ENCODE measurements at regions not wholly inside any gene's neighbourhood (a gene's known extent, or its start where the extent isn't known, plus 50 kb on each side); places are given as distances from the start of the nearest gene placed in this dataset.

- no peak overlapping the region for H2AFZ ChIP-seq (ENCODE audit: control insufficient read depth, low read length)
- FAIRE-seq (no peak), DNase-seq (ENCODE audit: low read depth, low spot score) (no peak)
- TF ChIP-seq, protein P1, sequence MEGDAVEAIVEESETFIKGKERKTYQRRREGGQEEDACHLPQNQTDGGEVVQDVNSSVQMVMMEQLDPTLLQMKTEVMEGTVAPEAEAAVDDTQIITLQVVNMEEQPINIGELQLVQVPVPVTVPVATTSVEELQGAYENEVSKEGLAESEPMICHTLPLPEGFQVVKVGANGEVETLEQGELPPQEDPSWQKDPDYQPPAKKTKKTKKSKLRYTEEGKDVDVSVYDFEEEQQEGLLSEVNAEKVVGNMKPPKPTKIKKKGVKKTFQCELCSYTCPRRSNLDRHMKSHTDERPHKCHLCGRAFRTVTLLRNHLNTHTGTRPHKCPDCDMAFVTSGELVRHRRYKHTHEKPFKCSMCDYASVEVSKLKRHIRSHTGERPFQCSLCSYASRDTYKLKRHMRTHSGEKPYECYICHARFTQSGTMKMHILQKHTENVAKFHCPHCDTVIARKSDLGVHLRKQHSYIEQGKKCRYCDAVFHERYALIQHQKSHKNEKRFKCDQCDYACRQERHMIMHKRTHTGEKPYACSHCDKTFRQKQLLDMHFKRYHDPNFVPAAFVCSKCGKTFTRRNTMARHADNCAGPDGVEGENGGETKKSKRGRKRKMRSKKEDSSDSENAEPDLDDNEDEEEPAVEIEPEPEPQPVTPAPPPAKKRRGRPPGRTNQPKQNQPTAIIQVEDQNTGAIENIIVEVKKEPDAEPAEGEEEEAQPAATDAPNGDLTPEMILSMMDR (optimal IDR thresholded peaks at IDR 0.05 in 1 of 3, IDR thresholded peaks at IDR 0.05 in 1 of 3, conservative IDR thresholded peaks at IDR 0.05 in 1 of 3; ENCODE audit: extremely low read depth in 1 of 3, insufficient read depth in 2 of 3, low read length in 3 of 3) = no peak
- no peak for TF ChIP-seq EZH2 (IDR thresholded peaks at IDR 0.05; ENCODE audit: low read length)
- H3K4me2 ChIP-seq (ENCODE audit: control insufficient read depth, extremely low read depth, insufficient read depth, low read depth, low read length) = no peak overlapping the region
- no peak overlapping the region for H3K27ac ChIP-seq (ENCODE audit: control insufficient read depth, insufficient read depth, low read length)
- H3K9me3 ChIP-seq (ENCODE audit: control insufficient read depth, low read depth, low read length) = no peaks in the 10 kb centered on the region
- dilution Hi-C loops (cut with MboI; ENCODE audit: extremely low pct_ligation_motif_present, low sequenced_read_pairs) = no loop called here
- H4K20me1 ChIP-seq (ENCODE audit: control insufficient read depth, extremely low read depth, insufficient read depth, low read length) = no peaks in the 10 kb centered on the region
- no peaks in the 10 kb centered on the region for H3K36me3 ChIP-seq (ENCODE audit: control insufficient read depth in 2 of 2, extremely low read depth in 1 of 2, insufficient read depth in 2 of 2, low read length in 2 of 2)
- H3K4me3 ChIP-seq (ENCODE audit: control insufficient read depth in 2 of 3, extremely low read depth in 1 of 3, insufficient read depth in 2 of 3, low read depth in 1 of 3, low read length in 3 of 3) = no peak overlapping the region
- no peaks in the 10 kb centered on the region for H3K79me2 ChIP-seq (ENCODE audit: control insufficient read depth, insufficient read depth, low read length)
- H3K27me3 ChIP-seq (ENCODE audit: control insufficient read depth, extremely low read depth, insufficient read depth, low read length) = no peaks in the 10 kb centered on the region
- H3K9me1 ChIP-seq (ENCODE audit: control insufficient read depth, extremely low read depth, insufficient read depth, low read length) = no peaks in the 10 kb centered on the region
- H3K9ac ChIP-seq (ENCODE audit: control insufficient read depth, extremely low read depth, insufficient read depth, low read length) = no peak overlapping the region
- H3K4me1 ChIP-seq (ENCODE audit: control insufficient read depth, extremely low read depth, insufficient read depth, low read length) = peaks cover 15% of the 10 kb centered on the region
Observed at GRCh38 chr10:21298701-21299100, 226.8 kb downstream of the SKIDA1 start.

DNA sequence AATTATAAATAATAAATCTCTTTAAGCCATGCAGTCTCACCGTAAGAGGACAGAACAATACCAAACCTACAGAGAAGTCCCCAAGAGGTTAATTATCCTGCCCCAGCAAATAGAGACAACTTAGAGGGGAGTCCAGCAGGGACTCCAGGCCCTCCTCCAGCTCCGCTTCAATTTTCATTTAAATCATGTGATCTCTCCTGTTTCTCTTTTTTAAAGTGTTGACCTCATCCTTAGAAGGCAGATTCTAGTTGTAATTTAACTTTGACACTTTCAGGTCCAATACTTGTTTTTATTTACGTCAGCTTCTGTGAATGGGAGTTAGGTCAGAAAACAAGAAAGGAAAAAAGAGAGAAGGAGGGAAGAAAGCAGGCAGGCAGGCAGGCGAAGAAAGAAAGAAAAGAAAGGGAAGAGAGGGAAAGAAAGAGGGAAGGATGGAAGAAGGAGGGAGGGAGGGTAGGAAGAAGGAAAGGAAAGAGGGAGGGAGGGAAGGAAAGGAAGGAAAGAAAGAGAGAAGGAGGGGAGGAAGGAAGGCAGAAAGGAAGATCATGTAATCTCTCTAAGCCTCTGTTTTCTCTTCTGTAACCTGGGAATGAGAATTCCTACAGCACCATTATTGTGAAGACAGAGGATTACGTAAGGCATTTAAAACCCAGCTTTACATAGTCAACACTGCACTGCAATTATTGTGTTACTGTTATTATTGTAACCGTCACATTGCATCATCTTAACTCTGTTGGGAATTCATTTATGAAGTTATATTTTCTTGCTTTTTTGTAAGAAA is 227.7 kb downstream of the SKIDA1 start:
- TF ChIP-seq EZH2 (IDR thresholded peaks at IDR 0.05; ENCODE audit: low read length) = no peak
- TF ChIP-seq, protein P1 (optimal IDR thresholded peaks at IDR 0.05 in 1 of 3, IDR thresholded peaks at IDR 0.05 in 1 of 3, conservative IDR thresholded peaks at IDR 0.05 in 1 of 3; ENCODE audit: extremely low read depth in 1 of 3, insufficient read depth in 2 of 3, low read length in 3 of 3) = no peak
- no peak overlapping the region for H3K9ac ChIP-seq (ENCODE audit: control insufficient read depth, extremely low read depth, insufficient read depth, low read length)
- no peaks in the 10 kb centered on the region for H3K27me3 ChIP-seq (ENCODE audit: control insufficient read depth, extremely low read depth, insufficient read depth, low read length)
- dilution Hi-C loops (cut with MboI; ENCODE audit: extremely low pct_ligation_motif_present, low sequenced_read_pairs) = no loop called here
- H4K20me1 ChIP-seq (ENCODE audit: control insufficient read depth, extremely low read depth, insufficient read depth, low read length) = no peaks in the 10 kb centered on the region
- H3K4me1 ChIP-seq (ENCODE audit: control insufficient read depth, extremely low read depth, insufficient read depth, low read length) = peaks cover 24% of the 10 kb centered on the region
- no peak overlapping the region for H2AFZ ChIP-seq (ENCODE audit: control insufficient read depth, low read length)
- FAIRE-seq (no peak), DNase-seq (ENCODE audit: low read depth, low spot score) (no peak)
- H3K4me2 ChIP-seq (ENCODE audit: control insufficient read depth, extremely low read depth, insufficient read depth, low read depth, low read length) = no peak overlapping the region
- H3K9me1 ChIP-seq (ENCODE audit: control insufficient read depth, extremely low read depth, insufficient read depth, low read length) = no peaks in the 10 kb centered on the region
- no peak overlapping the region for H3K27ac ChIP-seq (ENCODE audit: control insufficient read depth, insufficient read depth, low read length)
- no peaks in the 10 kb centered on the region for H3K9me3 ChIP-seq (ENCODE audit: control insufficient read depth, low read depth, low read length)
- no peaks in the 10 kb centered on the region for H3K36me3 ChIP-seq (ENCODE audit: control insufficient read depth in 2 of 2, extremely low read depth in 1 of 2, insufficient read depth in 2 of 2, low read length in 2 of 2)
- H3K4me3 ChIP-seq (ENCODE audit: control insufficient read depth in 2 of 3, extremely low read depth in 1 of 3, insufficient read depth in 2 of 3, low read depth in 1 of 3, low read length in 3 of 3) = no peak overlapping the region
- H3K79me2 ChIP-seq (ENCODE audit: control insufficient read depth, insufficient read depth, low read length) = no peaks in the 10 kb centered on the region

Data from keratinocyte (primary cell).